ENCODE measurements at regions not wholly inside any gene's neighbourhood (a gene's known extent, or its start where the extent isn't known, plus 50 kb on each side); places are given as distances from the start of the nearest gene placed in this dataset.

- no peak for DNase-seq
Observed at GRCh38 chr14:101463566-101464171, 97.6 kb upstream of the DIO3 start.

DNA sequence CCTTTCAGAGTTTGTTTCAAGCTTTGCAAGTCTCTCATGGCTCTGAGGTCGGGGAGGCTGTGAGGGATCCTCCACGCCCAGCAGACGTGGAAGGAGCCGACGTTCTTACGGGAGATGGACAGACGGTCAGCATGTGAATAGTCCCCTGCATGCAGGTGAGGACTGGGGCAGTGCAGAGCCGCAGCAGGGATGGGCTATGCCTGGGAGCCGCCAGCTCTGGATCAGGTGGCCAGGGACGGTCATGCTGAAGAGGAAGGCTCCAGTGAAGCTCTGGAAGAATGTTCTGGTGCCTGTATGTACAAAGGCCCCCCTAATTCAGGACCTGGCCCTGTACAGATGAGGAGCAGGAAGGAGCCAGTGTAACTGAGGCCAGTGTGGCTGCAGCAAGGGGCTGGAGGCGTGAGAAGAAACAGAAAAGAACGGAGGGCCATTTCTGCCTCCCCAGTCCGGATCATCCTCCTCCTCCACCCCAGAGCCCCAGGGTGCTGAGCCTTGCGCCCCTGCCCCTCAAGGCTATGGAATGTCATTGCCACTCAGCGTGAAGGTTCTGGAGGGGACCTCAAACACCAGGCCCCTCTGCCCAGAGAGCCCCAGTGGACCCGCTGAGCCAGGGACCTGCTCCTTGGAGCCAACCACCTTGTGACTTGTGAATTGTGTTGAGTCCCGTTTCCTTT is 96.8 kb upstream of the DIO3 start:
- DNase-seq = no peak

DNA sequence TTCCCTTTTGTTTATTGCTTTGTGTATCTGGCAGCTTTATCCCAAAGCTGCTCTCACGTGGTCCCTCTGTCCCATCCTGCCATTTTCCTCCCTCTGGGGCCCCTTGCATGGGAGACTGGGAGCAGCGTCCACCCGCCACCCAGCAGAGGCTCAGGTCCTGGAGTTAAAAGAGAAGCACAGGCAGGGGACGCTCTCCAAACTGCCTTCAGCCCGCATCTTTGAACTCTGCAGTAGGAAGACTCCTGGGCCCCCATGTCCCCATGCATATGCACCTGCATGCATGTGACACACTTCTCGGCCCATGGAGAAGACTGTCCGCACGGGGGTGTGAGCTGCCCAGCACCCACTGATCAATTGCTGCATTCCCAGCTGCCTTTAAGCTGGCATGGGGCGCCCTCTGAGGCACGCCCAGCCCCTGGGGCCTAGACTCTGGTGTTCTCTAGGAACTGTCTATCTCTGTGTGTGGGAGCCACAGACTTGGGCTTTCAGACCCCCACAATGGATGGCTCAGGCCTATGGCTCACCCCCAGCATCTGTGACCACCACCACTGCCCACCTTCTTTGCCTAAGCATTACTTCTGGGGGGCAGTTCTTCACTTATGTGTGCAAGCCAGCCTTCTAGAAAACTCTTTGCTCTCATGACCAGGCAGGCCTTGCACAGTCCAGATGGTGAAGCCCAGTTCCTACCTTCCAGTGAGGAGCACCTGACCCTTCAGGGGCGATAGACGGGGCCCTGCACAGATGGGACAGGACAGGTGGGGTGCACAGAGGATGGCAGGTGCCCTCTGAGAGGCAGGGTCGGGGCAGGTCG is 96.1 kb upstream of the DIO3 start:
- no peak for DNase-seq

- no peak for DNase-seq
Observed at GRCh38 chr14:101465795-101466448, 95.4 kb upstream of the DIO3 start.

GRCh38 chr14:101466456-101467180 is 94.7 kb upstream of the DIO3 start:
- no peak for DNase-seq

- DNase-seq = no peak
Observed at GRCh38 chr14:101467181-101467926, 93.9 kb upstream of the DIO3 start.

DNA sequence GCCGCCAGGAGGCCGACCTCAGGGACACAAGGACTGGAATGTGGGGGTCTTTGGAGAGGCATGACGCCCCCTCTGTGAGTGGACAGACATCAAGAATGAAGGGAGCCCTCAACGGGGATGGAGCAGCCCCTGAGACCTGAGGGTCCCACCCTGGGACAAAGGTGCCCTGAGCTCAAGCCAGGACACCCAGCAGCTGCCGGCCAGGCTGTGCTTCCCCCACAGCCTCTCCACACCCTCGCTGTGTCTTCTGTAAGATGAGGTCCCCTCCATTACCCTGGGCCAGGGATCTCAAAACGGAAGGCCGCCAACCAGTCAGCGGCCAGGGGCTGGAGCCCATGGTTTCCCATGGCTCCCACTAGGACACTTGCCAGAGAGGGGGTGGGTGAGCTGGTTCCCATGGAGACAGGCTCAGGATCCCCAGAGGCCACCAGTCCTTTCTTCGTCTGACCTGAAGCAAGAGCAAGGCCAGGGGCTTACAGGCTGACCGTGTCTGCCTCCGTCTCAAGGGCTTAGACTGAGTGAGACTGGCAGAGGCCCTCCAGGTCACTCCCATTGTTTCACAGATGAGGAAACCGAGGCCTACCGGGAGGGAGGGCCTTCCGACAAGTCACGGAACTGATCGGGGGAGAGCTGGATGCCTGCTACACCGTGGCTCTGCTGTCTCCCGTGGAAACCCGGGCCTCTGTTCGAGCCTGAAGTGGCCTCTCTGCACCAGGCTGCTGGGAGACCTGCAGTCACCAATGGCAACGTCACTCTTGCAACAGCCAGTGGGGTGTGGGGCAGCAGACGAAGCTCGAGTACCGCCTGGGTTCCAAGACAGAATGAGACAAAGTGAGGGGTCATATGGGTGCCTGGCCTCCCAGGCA is 91.7 kb upstream of the DIO3 start:
- no peak for DNase-seq

GRCh38 chr14:101470266-101470665 is 91.0 kb upstream of the DIO3 start:
- DNase-seq = no peak

DNA sequence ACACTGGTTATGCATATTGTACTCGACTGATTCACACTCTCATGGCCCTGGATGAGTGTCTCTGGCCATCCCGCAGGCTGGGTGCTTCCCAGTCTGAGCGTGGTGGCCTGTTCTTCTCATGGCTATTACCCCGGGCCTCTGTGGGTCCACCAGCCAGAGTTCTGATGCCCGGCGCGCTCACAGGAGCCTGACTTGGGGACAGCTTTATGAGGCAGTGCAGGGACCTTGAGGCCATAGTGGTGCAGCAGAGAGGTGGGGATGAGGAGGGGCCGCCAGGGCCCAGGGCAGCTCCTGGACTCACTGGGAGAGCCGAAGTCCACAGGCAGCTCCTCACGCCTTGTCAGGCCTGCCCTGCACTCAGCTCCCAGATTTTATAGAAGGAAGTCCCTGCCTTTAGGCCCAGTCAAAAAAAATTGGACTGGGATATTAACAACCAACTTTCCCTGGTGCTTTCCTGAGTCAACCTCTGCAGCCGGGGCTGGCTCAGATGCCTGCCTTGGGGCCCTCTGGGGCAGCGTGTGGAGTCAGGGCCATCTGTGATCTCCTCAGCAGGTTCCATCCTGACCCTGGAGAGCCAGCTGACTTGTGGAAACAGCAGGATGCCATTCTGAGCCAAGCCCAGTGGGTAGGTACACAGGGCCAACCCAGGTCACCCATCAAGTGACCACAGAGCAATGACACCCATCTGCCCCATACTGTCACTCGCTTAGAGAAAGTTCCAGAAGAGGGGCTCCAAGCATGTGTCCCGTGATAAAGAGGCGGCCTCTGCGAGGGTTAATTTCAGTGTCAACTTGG is 89.4 kb upstream of the DIO3 start:
- no peak for DNase-seq

GRCh38 chr14:101472518-101472849 is 88.8 kb upstream of the DIO3 start:
- DNase-seq = no peak

DNA sequence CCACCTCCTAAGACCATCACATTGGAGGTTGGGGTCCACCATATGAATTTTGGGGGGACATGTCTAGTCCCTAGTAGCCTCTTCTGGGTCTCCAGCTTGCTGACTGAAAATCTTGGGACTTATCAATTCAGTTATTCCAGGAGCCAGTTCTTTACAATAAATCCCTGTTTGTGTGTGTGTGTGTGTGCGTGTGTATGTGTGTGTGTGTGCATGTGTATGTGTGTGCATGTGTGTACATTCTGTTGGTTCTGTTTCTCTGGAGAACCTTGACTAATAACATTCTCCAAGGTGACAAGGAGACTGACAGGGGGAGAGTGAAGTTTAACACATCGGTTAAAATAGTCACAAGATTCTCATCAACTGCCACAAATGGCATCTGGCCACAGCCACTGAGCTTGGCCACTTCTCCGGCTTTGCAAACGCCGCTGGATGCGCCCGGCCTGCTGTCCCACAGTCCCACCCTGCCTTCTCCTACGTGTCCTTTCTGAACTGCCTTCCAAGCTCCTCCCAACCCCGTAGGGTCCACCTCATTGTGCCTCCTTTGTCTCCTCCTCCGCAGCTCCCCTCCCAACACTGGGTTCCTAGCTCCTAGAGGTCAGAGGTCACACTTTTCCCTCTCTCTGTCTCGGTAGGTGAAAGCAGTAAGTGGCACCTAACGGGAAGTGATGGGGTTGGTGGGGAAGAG is 88.1 kb upstream of the DIO3 start:
- no peak for DNase-seq

DNA sequence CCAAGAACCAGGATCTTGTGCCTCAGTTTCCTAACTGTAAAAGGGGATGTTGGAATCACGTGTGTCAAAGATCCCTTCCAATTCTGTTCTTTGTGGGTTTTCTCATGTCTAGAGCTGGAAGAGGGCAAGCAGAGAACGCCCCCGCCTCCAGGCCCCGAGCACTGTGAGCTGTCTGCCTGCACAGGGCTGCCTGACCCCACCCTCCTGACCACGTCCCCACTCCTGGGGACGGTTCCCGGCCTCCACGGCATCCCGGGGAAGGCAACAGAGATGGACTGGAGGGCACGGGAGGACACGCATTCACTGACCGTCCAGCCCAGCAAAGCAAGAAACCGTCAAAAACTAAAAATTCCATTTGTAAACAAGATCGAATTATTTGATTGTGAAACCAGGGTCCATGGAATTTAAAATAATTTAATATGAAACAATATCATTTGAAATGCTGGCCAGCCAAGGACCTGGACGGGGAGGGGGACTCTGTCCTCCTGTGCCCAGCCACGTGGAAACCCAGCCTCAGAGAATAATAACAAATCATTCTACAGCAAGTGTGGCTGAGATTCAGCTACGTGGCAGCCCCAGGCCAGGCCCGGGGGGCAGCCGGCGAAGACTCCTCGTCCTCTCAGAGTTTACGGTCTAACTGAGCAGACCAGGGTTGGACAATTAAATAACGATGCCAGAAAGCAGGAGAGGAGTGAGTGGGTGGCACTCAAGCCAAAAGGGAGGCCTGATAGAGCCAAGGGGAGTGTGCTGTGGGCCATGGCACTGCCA is 87.3 kb upstream of the DIO3 start:
- DNase-seq = no peak

- no peak for DNase-seq
Observed at GRCh38 chr14:101474563-101475455, 86.5 kb upstream of the DIO3 start.

DNA sequence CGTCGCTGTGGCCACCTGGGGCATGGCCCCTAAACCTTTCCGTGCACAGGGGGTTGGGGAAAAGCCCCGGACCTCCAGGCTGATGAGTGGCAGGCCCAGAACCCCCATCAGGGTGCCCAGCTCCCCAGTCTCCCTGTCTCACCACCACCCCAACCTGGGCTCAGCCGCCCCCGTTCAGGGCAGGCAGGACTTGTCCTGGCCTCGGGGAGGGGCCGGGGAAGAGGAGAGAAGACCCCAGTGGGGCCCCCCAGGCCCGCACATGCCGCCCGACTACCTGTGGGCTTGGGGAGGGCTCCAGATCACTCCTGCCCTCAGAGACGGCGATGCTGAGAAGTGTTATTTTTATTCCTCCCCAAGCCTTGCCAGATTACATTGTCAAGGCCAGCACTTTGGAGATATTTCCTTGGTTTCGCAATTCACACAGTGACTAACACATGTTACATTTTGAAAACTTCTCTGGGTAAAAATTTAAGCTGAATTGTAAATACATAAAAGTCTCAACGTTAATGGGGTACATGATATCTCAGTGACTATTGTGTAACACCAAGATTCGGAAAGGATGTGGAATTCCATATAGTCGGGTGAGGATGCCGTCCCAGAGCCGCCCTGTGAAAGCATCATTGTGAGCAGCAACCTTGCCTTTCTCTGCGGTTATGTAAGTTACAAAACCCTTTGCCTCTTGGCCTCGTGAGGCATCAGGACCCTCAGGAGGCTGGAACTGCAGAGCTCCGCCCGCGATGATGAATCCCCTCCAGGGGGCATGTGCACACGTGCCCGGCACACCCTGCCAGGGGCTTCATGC is 85.6 kb upstream of the DIO3 start:
- no peak for DNase-seq

DNA sequence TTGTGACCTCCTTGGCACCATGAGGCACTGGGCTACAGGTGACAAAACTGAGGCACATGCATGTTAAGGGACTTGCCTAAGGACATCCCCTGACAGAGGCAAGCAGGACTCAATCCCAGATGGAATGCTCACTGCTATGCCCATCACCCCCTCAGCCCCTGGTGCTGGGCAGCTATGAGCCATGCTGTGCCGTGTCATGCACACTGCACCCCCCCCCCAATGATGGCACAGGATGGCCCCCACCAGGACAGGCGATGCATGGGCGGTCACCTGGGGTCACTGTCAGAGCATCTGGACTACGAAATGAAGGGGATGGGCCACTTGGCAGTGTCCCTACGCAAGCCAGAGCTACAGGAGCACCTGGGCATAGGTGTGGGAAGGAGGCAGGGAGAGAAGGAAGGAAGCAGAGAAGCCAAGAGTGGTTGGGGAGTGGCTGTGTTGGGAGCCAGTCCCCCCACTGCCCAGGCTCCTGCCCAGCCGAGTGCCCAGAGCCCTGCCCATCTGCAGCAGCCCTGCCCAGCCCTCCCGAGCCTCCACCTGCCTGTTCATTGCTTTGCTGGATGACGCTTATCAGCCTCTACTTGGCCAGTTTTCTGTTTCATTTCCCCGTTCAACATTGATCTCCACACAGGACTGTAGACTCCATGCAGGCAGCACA is 84.9 kb upstream of the DIO3 start:
- DNase-seq = no peak

DNA sequence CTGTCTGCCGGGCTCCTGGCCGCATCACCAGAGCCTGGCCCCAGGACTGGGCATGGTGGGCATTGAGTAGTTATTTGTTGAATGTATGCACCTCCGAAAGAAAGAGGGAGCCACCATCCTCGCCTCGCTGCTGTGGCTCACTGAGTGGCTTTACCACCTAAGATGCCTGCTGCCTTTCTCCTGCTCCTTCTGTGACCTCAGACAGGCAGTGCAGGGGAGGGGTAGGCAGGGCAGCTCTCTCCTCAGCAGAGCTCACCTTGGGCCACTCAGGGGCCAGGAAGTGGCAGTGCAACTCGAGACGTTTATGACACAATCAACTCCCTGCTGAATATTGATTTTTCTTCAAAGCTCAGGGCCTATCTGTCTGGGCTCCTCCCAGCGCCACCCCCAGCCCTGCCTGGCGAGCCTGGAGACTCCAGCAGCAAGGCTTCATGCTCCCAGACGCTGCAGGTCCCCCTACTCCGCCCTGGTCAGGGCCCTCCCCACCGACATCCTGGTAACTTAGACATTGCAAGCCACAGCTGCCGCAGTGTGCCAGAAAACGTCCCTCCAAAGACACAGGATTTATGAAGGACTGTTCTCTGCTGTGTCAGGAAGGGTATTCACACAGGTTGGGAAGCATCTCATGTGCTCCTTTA is 84.3 kb upstream of the DIO3 start:
- peak; percentile 38 for DNase-seq

Measured in NCI-H1092 treated with DMSO at 0.1 percent for 48 hours (cell line).